ENCODE measurements at regions not wholly inside any gene's neighbourhood (a gene's known extent, or its start where the extent isn't known, plus 50 kb on each side); places are given as distances from the start of the nearest gene placed in this dataset.

DNA sequence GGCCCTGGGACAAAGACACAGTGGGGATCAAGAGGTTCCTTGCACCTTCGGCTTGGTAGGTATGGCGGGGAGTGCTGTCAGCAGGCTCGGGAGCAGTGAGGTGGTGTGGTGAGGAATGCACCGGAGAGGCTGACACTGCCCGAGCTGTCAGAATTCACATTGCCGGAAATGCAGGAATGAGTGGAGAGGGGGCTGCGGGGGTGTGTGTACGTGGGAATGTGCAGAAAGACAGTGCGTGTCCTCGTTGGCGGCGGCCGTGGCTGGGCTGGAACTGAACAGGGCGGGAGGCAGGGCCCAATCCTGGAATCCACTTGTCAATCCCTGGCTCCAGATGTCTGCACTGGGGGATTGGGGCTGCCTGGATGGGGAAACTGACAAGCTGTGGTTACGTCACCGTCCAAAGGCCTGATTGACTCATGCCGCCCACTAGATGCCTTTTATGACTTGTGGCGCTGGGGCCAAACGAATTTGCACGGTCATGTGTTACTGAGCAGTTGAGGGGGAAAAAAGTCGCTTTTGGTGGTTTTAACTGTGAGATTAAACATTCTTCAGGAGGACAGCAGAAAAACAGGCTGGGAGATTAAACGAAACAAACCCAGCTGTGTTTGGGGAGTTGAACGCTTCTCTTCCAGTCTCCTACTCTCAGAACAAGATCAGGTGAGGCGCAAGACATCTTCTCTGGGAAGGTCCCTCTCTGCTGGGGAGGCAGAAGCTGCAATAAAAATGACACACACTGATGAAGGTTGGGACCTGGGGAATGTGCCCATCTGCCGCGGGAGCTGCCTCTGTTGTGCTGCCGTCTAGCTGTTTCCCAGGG is 189.4 kb upstream of the GLI2 start (continued):
- TF ChIP-seq, protein P1, sequence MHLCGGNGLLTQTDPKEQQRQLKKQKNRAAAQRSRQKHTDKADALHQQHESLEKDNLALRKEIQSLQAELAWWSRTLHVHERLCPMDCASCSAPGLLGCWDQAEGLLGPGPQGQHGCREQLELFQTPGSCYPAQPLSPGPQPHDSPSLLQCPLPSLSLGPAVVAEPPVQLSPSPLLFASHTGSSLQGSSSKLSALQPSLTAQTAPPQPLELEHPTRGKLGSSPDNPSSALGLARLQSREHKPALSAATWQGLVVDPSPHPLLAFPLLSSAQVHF (CRISPR knock-in tag; IDR thresholded peaks at IDR 0.05), result peak; percentile 91; the same call in 1 of the 2 replicates
- TF ChIP-seq MAZ (IDR thresholded peaks at IDR 0.05; ENCODE audit: borderline replicate concordance, low read depth, low read length) (peak; percentile 44; the same call in 1 of the 2 replicates), MAZ (CRISPR knock-in tag; IDR thresholded peaks at IDR 0.05; ENCODE audit: low read depth) (peak; percentile 89), ZNF598 (CRISPR knock-in tag; IDR thresholded peaks at IDR 0.05; ENCODE audit: borderline replicate concordance) (peak; percentile 74; the same call in 1 of the 2 replicates), SRSF1 (optimal IDR thresholded peaks at IDR 0.05; ENCODE audit: low read depth, low read length) (peak; percentile 71), BCL6 (CRISPR knock-in tag; IDR thresholded peaks at IDR 0.05) (0 out of 2 replicates have a peak, but pooled peaks have one; percentile 21), TFAP4 (IDR thresholded peaks at IDR 0.05; ENCODE audit: borderline replicate concordance, low read depth) (peak; percentile 86), ZNF773 (CRISPR knock-in tag; IDR thresholded peaks at IDR 0.05; ENCODE audit: borderline replicate concordance) (peak; percentile 64; the same call in 1 of the 2 replicates), SRSF9 (IDR thresholded peaks at IDR 0.05; ENCODE audit: borderline replicate concordance, insufficient read depth, low read depth, low read length, poor library complexity, severe bottlenecking) (no peak), MED8 (CRISPR knock-in tag; IDR thresholded peaks at IDR 0.05; ENCODE audit: insufficient replicate concordance) (peak; percentile 89), MIXL1 (CRISPR knock-in tag; IDR thresholded peaks at IDR 0.05) (0 out of 2 replicates have a peak, but pooled peaks have one; percentile 46), HIVEP1 (CRISPR knock-in tag; IDR thresholded peaks at IDR 0.05) (peak; percentile 91), SAP130 (CRISPR knock-in tag; IDR thresholded peaks at IDR 0.05; ENCODE audit: low read depth) (peak; percentile 95), NR2F2 (IDR thresholded peaks at IDR 0.05; ENCODE audit: borderline replicate concordance, low read depth) (0 out of 2 replicates have a peak, but pooled peaks have one; percentile 46), U2AF1 (optimal IDR thresholded peaks at IDR 0.05; ENCODE audit: low read depth, low read length) (no peak)
- TF ChIP-seq, protein P2, sequence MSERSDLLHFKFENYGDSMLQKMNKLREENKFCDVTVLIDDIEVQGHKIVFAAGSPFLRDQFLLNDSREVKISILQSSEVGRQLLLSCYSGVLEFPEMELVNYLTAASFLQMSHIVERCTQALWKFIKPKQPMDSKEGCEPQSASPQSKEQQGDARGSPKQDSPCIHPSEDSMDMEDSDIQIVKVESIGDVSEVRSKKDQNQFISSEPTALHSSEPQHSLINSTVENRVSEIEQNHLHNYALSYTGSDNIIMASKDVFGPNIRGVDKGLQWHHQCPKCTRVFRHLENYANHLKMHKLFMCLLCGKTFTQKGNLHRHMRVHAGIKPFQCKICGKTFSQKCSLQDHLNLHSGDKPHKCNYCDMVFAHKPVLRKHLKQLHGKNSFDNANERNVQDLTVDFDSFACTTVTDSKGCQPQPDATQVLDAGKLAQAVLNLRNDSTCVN (CRISPR knock-in tag; IDR thresholded peaks at IDR 0.05; ENCODE audit: borderline replicate concordance), result no peak; the same call in none of the 2 replicates
- TF ChIP-seq, protein P3, sequence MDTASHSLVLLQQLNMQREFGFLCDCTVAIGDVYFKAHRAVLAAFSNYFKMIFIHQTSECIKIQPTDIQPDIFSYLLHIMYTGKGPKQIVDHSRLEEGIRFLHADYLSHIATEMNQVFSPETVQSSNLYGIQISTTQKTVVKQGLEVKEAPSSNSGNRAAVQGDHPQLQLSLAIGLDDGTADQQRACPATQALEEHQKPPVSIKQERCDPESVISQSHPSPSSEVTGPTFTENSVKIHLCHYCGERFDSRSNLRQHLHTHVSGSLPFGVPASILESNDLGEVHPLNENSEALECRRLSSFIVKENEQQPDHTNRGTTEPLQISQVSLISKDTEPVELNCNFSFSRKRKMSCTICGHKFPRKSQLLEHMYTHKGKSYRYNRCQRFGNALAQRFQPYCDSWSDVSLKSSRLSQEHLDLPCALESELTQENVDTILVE (CRISPR knock-in tag; IDR thresholded peaks at IDR 0.05), result no peak
- TF ChIP-seq, protein P4, sequence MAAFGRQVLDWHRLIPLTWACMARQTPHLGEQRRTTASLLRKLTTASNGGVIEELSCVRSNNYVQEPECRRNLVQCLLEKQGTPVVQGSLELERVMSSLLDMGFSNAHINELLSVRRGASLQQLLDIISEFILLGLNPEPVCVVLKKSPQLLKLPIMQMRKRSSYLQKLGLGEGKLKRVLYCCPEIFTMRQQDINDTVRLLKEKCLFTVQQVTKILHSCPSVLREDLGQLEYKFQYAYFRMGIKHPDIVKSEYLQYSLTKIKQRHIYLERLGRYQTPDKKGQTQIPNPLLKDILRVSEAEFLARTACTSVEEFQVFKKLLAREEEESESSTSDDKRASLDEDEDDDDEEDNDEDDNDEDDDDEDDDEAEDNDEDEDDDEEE (CRISPR knock-in tag; IDR thresholded peaks at IDR 0.05), result peak; percentile 54; the same call in 1 of the 2 replicates
- TF ChIP-seq, protein P5, sequence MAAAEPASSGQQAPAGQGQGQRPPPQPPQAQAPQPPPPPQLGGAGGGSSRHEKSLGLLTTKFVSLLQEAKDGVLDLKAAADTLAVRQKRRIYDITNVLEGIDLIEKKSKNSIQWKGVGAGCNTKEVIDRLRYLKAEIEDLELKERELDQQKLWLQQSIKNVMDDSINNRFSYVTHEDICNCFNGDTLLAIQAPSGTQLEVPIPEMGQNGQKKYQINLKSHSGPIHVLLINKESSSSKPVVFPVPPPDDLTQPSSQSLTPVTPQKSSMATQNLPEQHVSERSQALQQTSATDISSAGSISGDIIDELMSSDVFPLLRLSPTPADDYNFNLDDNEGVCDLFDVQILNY (CRISPR knock-in tag; conservative IDR thresholded peaks at IDR 0.05), result no peak
- TF ChIP-seq, protein P6, sequence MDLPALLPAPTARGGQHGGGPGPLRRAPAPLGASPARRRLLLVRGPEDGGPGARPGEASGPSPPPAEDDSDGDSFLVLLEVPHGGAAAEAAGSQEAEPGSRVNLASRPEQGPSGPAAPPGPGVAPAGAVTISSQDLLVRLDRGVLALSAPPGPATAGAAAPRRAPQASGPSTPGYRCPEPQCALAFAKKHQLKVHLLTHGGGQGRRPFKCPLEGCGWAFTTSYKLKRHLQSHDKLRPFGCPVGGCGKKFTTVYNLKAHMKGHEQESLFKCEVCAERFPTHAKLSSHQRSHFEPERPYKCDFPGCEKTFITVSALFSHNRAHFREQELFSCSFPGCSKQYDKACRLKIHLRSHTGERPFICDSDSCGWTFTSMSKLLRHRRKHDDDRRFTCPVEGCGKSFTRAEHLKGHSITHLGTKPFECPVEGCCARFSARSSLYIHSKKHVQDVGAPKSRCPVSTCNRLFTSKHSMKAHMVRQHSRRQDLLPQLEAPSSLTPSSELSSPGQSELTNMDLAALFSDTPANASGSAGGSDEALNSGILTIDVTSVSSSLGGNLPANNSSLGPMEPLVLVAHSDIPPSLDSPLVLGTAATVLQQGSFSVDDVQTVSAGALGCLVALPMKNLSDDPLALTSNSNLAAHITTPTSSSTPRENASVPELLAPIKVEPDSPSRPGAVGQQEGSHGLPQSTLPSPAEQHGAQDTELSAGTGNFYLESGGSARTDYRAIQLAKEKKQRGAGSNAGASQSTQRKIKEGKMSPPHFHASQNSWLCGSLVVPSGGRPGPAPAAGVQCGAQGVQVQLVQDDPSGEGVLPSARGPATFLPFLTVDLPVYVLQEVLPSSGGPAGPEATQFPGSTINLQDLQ (CRISPR knock-in tag; IDR thresholded peaks at IDR 0.05), result no peak
